ENCODE measurements at regions not wholly inside any gene's neighbourhood (a gene's known extent, or its start where the extent isn't known, plus 50 kb on each side); places are given as distances from the start of the nearest gene placed in this dataset.

GRCh38 chr16:58850678-58851020 is 116.5 kb upstream of the GOT2 start:
- Histone ChIP-seq H3K9me3 (replicated peaks; ENCODE audit: control insufficient read depth, insufficient read depth, low read length) (no peaks in the 10 kb centered on the region), H3K4me1 (ENCODE audit: control insufficient read depth, insufficient read depth, low read length) (peaks cover 7% of the 10 kb centered on the region), H2AFZ (ENCODE audit: control insufficient read depth, low read depth, low read length) (no peak overlapping the region), H3K27ac (ENCODE audit: control insufficient read depth, insufficient read depth) (no peak overlapping the region), H3K36me3 (ENCODE audit: control insufficient read depth in 2 of 2, insufficient read depth in 2 of 2, low read length in 1 of 2) (no peaks in the 10 kb centered on the region), H4K20me1 (ENCODE audit: control insufficient read depth, insufficient read depth) (no peaks in the 10 kb centered on the region), H3K4me2 (ENCODE audit: control insufficient read depth, insufficient read depth) (no peak overlapping the region), H3K4me3 (no peak overlapping the region), H3K27me3 (replicated peaks in 1 of 2; ENCODE audit: control insufficient read depth in 2 of 2, insufficient read depth in 2 of 2, low read length in 1 of 2) (no peaks in the 10 kb centered on the region), H3K79me2 (ENCODE audit: control insufficient read depth, insufficient read depth, low read length) (no peaks in the 10 kb centered on the region), H3K9ac (ENCODE audit: control insufficient read depth, insufficient read depth, low read length) (no peak overlapping the region)
- TF ChIP-seq RB1 (IDR thresholded peaks at IDR 0.05; ENCODE audit: borderline replicate concordance) (no peak), BHLHE40 (IDR thresholded peaks at IDR 0.05; ENCODE audit: borderline replicate concordance in 1 of 2, low read depth in 2 of 2, low read length in 1 of 2) (no peak), ESRRA (IDR thresholded peaks at IDR 0.05; ENCODE audit: low read length) (no peak), SMC3 (IDR thresholded peaks at IDR 0.05; ENCODE audit: borderline replicate concordance, low read length) (no peak), E2F8 (IDR thresholded peaks at IDR 0.05; ENCODE audit: low read depth, partially characterized antibody) (no peak), CBX5 (IDR thresholded peaks at IDR 0.05; ENCODE audit: low read depth) (no peak), SPI1 (IDR thresholded peaks at IDR 0.05; ENCODE audit: borderline replicate concordance, insufficient read depth, low read depth, low read length) (no peak), ZNF274 (IDR thresholded peaks at IDR 0.05; ENCODE audit: insufficient read depth, insufficient read length) (no peak)
- TF ChIP-seq, protein P1, sequence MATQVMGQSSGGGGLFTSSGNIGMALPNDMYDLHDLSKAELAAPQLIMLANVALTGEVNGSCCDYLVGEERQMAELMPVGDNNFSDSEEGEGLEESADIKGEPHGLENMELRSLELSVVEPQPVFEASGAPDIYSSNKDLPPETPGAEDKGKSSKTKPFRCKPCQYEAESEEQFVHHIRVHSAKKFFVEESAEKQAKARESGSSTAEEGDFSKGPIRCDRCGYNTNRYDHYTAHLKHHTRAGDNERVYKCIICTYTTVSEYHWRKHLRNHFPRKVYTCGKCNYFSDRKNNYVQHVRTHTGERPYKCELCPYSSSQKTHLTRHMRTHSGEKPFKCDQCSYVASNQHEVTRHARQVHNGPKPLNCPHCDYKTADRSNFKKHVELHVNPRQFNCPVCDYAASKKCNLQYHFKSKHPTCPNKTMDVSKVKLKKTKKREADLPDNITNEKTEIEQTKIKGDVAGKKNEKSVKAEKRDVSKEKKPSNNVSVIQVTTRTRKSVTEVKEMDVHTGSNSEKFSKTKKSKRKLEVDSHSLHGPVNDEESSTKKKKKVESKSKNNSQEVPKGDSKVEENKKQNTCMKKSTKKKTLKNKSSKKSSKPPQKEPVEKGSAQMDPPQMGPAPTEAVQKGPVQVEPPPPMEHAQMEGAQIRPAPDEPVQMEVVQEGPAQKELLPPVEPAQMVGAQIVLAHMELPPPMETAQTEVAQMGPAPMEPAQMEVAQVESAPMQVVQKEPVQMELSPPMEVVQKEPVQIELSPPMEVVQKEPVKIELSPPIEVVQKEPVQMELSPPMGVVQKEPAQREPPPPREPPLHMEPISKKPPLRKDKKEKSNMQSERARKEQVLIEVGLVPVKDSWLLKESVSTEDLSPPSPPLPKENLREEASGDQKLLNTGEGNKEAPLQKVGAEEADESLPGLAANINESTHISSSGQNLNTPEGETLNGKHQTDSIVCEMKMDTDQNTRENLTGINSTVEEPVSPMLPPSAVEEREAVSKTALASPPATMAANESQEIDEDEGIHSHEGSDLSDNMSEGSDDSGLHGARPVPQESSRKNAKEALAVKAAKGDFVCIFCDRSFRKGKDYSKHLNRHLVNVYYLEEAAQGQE (IDR thresholded peaks at IDR 0.05; ENCODE audit: low read depth, low read length), result no peak
- ChIA-PET SMC1A (ENCODE audit: uncharacterized antibody, unreplicated experiment) (interaction anchor here (0.6 to 2.0 kb wide), 7 partner anchors 9 to 177 kb away, joined by 3 to 6 read pairs (median 3); no protein-coding TSS in a partner anchor), RAD21 (ENCODE audit: unreplicated experiment) (no interaction called here), CTCF (interaction anchor here (1.3 kb wide), 1 partner anchor 34 kb away, joined by 4 read pairs; no protein-coding TSS in a partner anchor), POLR2A (no interaction called here)
- 40% methylated on average over 3 of the region's 3 CpGs for WGBS (ENCODE audit: insufficient coverage, insufficient replicate concordance, low lambda C conversion rate, missing lambda C conversion rate)
- in situ Hi-C loops (cut with MboI) (no loop called here), intact Hi-C loops (cut with micrococcal nuclease; ENCODE audit: unreplicated experiment) (loop anchor here (5.0 kb wide), 1 partner anchor 92 kb away; no protein-coding TSS in a partner anchor)
- DNase-seq (ENCODE audit: low read depth, low spot score), result no peak
- FAIRE-seq, result no peak
- no TSS peak for BruUV-seq (replicated peaks)
- no peak for ATAC-seq
